ENCODE measurements at regions not wholly inside any gene's neighbourhood (a gene's known extent, or its start where the extent isn't known, plus 50 kb on each side); places are given as distances from the start of the nearest gene placed in this dataset.

- Histone ChIP-seq H3K27me3 (peaks cover 0 to 7% (median 0%) of the 10 kb centered on the region in 9 donors), H3K4me1 (peaks cover 0 to 35% (median 10%) of the 10 kb centered on the region in 12 donors), H3K4me3 (peak overlapping the region in 4 of 12 donors; percentile 2 to 28 (median 14)), H3K9me3 (no peaks in the 10 kb centered on the region), H3K27ac (peak overlapping the region in 11 of 12 donors; percentile 56 to 88 (median 75)), H3K36me3 (no peaks in the 10 kb centered on the region)
- DNase-seq = peak in 4 of 5 donors; percentile 53 to 76 (median 72)
- WGBS, 4 donors = 33 to 44% (median 38%) methylated on average over 8 of the region's 8 CpGs
- TF ChIP-seq CTCF (IDR thresholded peaks at IDR 0.05) (no peak), POLR2A (IDR thresholded peaks at IDR 0.05) (no peak)
- peak; percentile 68 to 95 (median 74) for ATAC-seq
- intact Hi-C loops (cut with DNase I) = loop anchor here in 1 of 10 donors (5.0 kb wide), 1 partner anchor 99 kb away; the partner anchor contains the start of gene SPATA13
These were observed 97.1 kb upstream of the SPATA13 start for GRCh38 chr13:24063281-24063877.

GRCh38 chr13:24064371-24064770 lies 96.1 kb upstream of the SPATA13 start:
- ATAC-seq (no peak), DNase-seq (no peak)
- intact Hi-C loops (cut with DNase I) = loop anchor here in 1 of 10 donors (5.0 kb wide), 1 partner anchor 98 kb away; the partner anchor contains the start of gene SPATA13
- WGBS, 4 donors = 94 to 95% (median 95%) methylated on average over 3 of the region's 3 CpGs
- Histone ChIP-seq H3K4me1 (peaks cover 0 to 28% (median 10%) of the 10 kb centered on the region in 12 donors), H3K4me3 (no peak overlapping the region), H3K36me3 (no peaks in the 10 kb centered on the region), H3K27ac (peak overlapping the region in 10 of 12 donors; percentile 56 to 83 (median 75)), H3K9me3 (no peaks in the 10 kb centered on the region), H3K27me3 (peaks cover 0 to 7% (median 0%) of the 10 kb centered on the region in 9 donors)
- TF ChIP-seq POLR2A (IDR thresholded peaks at IDR 0.05) = no peak
- no peak for TF ChIP-seq CTCF (IDR thresholded peaks at IDR 0.05)

- Histone ChIP-seq H3K27ac (peak overlapping the region in 1 of 12 donors; percentile 81), H3K4me1 (peaks cover 0 to 25% (median 9%) of the 10 kb centered on the region in 12 donors), H3K4me3 (no peak overlapping the region), H3K27me3 (peaks cover 0 to 7% (median 0%) of the 10 kb centered on the region in 9 donors), H3K9me3 (no peaks in the 10 kb centered on the region), H3K36me3 (no peaks in the 10 kb centered on the region)
- DNase-seq = no peak
- 64 to 66% (median 65%) methylated on average over 3 of the region's 3 CpGs for WGBS, 4 donors
- ATAC-seq = no peak
- intact Hi-C loops (cut with DNase I) = no loop called here
- TF ChIP-seq POLR2A (IDR thresholded peaks at IDR 0.05) = no peak
- TF ChIP-seq CTCF (IDR thresholded peaks at IDR 0.05) = no peak
These were observed 95.3 kb upstream of the SPATA13 start for GRCh38 chr13:24065176-24065575.

GRCh38 chr13:24066405-24067295 lies 93.9 kb upstream of the SPATA13 start:
- Histone ChIP-seq H3K27ac (no peak overlapping the region), H3K4me3 (no peak overlapping the region), H3K36me3 (no peaks in the 10 kb centered on the region), H3K4me1 (peaks cover 0 to 37% (median 10%) of the 10 kb centered on the region in 12 donors), H3K9me3 (no peaks in the 10 kb centered on the region), H3K27me3 (no peaks in the 10 kb centered on the region)
- DNase-seq (no peak), ATAC-seq (no peak)
- WGBS, 4 donors = 95 to 97% (median 96%) methylated on average over 5 of the region's 5 CpGs
- TF ChIP-seq POLR2A (IDR thresholded peaks at IDR 0.05) (no peak), CTCF (IDR thresholded peaks at IDR 0.05) (no peak)
- intact Hi-C loops (cut with DNase I) = no loop called here

Data from heart left ventricle (tissue), 16 donors.